Karpas-422 (cell line): ENCODE measurements at regions not wholly inside any gene's neighbourhood (a gene's known extent, or its start where the extent isn't known, plus 50 kb on each side); places are given as distances from the start of the nearest gene placed in this dataset.

Source experiments
- DNase-seq: peaks from one replicate; pipeline ENCODE4 v3.0.0-alpha.2; 2015
- H2AFZ ChIP-seq: fragments of 200-600 bp; sonication (generic); 2 replicates; pipeline ENCODE4 v1.6.1; 2014; ENCODE audit warnings: antibody characterized with exemption, low read length, mixed read lengths
- H3K27ac ChIP-seq: fragments of 200-600 bp; sonication (generic); 2 replicates; pipeline ENCODE4 v1.5.1; 2014; ENCODE audit warnings: mild to moderate bottlenecking, low read length, moderate library complexity
- H3K27me3 ChIP-seq: fragments of 200-600 bp; sonication (generic); 2 replicates; pipeline ENCODE4 v1.6.1; 2014; ENCODE audit warnings: low read length, mixed read lengths
- H3K36me3 ChIP-seq: fragments of 200-600 bp; sonication (generic); 2 replicates; pipeline ENCODE4 v1.6.1; 2014; ENCODE audit warnings: low read length, mixed read lengths; ENCODE audit not compliant: insufficient read depth
- H3K4me1 ChIP-seq: fragments of 200-600 bp; sonication (generic); 2 replicates; pipeline ENCODE4 v1.6.1; 2014; ENCODE audit warnings: mild to moderate bottlenecking, low read length, mixed read lengths
- H3K4me2 ChIP-seq: fragments of 200-600 bp; sonication (generic); 2 replicates; pipeline ENCODE4 v1.6.1; 2014; ENCODE audit warnings: low read length, low read depth, mild to moderate bottlenecking; ENCODE audit not compliant: poor library complexity, severe bottlenecking
- H3K4me3 ChIP-seq: fragments of 200-600 bp; sonication (generic); 2 replicates; pipeline ENCODE4 v1.5.1; 2014; ENCODE audit warnings: mild to moderate bottlenecking, antibody characterized with exemption, low read length, mixed read lengths
- H3K79me2 ChIP-seq: fragments of 200-600 bp; sonication (generic); 2 replicates; pipeline ENCODE4 v1.6.1; 2014; ENCODE audit warnings: mild to moderate bottlenecking, low read length, mixed read lengths
- H3K9ac ChIP-seq: fragments of 200-600 bp; sonication (generic); 2 replicates; pipeline ENCODE4 v1.6.0; 2014; ENCODE audit warnings: low read length
- H3K9me2 ChIP-seq: fragments of 200-600 bp; sonication (generic), shearing (Covaris generic); replicated peaks from 2 replicates; pipeline ENCODE4 v1.6.0; 2014; ENCODE audit warnings: mild to moderate bottlenecking, low read length, moderate library complexity; ENCODE audit not compliant: insufficient read depth
- H3K9me3 ChIP-seq: fragments of 300-700, 200-600 bp; sonication (generic); 2 replicates; pipeline ENCODE4 v1.6.1; 2014; ENCODE audit warnings: low read length, mixed read lengths
- H4K20me1 ChIP-seq: fragments of 200-600 bp; sonication (generic); 2 replicates; pipeline ENCODE4 v1.6.1; 2014; ENCODE audit warnings: mild to moderate bottlenecking, antibody characterized with exemption, low read length, low read depth; ENCODE audit not compliant: insufficient read depth

DNA sequence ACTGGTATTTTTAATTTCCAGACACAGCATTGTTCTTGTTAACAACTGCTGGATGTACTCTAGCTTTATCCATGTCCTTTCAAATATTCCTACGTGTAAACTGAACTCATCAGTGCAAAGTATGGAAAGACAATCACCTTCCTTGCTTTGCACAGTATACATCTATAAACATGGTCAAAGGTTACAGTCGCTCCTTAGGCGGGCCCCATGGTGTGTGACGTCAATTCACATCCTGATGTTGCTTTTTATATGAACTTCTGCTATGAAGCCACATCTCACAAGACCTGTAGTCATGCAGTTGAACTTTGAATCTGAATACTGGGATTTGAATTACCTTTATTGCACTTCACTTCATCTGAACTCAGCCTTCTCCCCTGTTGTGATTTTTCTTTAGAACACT is 447.6 kb upstream of the PSMD7 start:
- no peaks in the 10 kb centered on the region for H3K9me3 ChIP-seq
- H3K79me2 ChIP-seq, result no peaks in the 10 kb centered on the region
- H4K20me1 ChIP-seq, result no peaks in the 10 kb centered on the region
- no peak overlapping the region for H2AFZ ChIP-seq
- no peaks in the 10 kb centered on the region for H3K27me3 ChIP-seq
- H3K4me1 ChIP-seq, result no peaks in the 10 kb centered on the region
- H3K27ac ChIP-seq, result no peak overlapping the region
- no peak for DNase-seq
- no peaks in the 10 kb centered on the region for H3K9me2 ChIP-seq
- H3K4me3 ChIP-seq, result no peak overlapping the region
- no peaks in the 10 kb centered on the region for H3K36me3 ChIP-seq
- no peak overlapping the region for H3K9ac ChIP-seq
- no peak overlapping the region for H3K4me2 ChIP-seq

DNA sequence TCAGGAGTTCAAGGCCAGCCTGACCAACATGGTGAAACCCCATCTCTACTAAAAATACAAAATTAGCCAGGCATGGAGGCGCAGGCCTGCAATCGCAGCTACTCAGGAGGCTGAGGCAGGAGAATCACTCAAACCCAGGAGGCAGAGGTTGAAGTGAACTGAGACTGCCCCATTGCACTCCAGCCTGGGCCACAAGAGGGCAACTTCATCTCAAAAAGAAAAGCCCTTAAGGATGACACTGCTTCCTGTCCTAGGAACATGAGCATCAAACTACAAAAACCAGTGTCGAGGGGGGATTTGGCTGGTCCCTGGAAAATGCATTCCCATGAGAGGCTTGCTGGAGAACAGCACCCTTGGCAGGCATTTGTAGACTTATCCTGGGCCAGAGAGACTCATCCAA is 449.5 kb upstream of the PSMD7 start:
- no peak overlapping the region for H3K27ac ChIP-seq
- no peak overlapping the region for H3K4me3 ChIP-seq
- H3K27me3 ChIP-seq, result no peaks in the 10 kb centered on the region
- H3K4me2 ChIP-seq, result no peak overlapping the region
- peak; percentile 54 for DNase-seq
- no peaks in the 10 kb centered on the region for H3K36me3 ChIP-seq
- no peaks in the 10 kb centered on the region for H3K9me2 ChIP-seq
- no peaks in the 10 kb centered on the region for H3K4me1 ChIP-seq
- H4K20me1 ChIP-seq, result no peaks in the 10 kb centered on the region
- H3K79me2 ChIP-seq, result no peaks in the 10 kb centered on the region
- no peak overlapping the region for H2AFZ ChIP-seq
- no peak overlapping the region for H3K9ac ChIP-seq
- no peaks in the 10 kb centered on the region for H3K9me3 ChIP-seq

DNA sequence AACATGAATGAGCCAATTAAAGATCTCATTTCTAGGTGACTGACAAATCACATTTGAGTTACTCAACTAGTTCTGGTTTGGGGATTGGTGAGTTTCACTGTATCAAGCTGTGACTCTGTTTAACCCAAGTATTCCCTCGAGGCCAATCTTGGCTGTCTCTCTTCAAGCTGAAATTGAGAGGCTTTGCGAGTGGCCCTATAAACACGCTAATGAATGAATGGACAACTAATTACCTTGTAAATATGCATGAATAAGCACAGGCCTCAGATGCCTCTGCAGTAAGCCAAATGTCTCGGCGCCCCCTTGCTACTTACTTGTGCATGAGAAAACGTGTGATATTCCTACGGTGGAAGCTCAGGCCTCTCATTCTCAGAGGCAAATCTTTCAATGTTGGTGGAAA is 450.3 kb upstream of the PSMD7 start:
- Histone ChIP-seq H3K9me2 (no peaks in the 10 kb centered on the region), H3K27ac (no peak overlapping the region), H3K4me2 (no peak overlapping the region), H3K4me1 (no peaks in the 10 kb centered on the region), H2AFZ (no peak overlapping the region), H3K9ac (no peak overlapping the region), H3K9me3 (no peaks in the 10 kb centered on the region), H3K27me3 (no peaks in the 10 kb centered on the region), H3K36me3 (no peaks in the 10 kb centered on the region), H3K79me2 (no peaks in the 10 kb centered on the region), H3K4me3 (no peak overlapping the region), H4K20me1 (no peaks in the 10 kb centered on the region)
- no peak for DNase-seq

GRCh38 chr16:73846007-73846330 is 450.6 kb upstream of the PSMD7 start:
- Histone ChIP-seq H2AFZ (no peak overlapping the region), H3K4me2 (no peak overlapping the region), H3K9me3 (no peaks in the 10 kb centered on the region), H3K4me3 (no peak overlapping the region), H3K27me3 (no peaks in the 10 kb centered on the region), H3K4me1 (no peaks in the 10 kb centered on the region), H3K27ac (no peak overlapping the region), H3K9ac (no peak overlapping the region), H4K20me1 (no peaks in the 10 kb centered on the region), H3K36me3 (no peaks in the 10 kb centered on the region), H3K9me2 (no peaks in the 10 kb centered on the region), H3K79me2 (no peaks in the 10 kb centered on the region)
- DNase-seq, result no peak

DNA sequence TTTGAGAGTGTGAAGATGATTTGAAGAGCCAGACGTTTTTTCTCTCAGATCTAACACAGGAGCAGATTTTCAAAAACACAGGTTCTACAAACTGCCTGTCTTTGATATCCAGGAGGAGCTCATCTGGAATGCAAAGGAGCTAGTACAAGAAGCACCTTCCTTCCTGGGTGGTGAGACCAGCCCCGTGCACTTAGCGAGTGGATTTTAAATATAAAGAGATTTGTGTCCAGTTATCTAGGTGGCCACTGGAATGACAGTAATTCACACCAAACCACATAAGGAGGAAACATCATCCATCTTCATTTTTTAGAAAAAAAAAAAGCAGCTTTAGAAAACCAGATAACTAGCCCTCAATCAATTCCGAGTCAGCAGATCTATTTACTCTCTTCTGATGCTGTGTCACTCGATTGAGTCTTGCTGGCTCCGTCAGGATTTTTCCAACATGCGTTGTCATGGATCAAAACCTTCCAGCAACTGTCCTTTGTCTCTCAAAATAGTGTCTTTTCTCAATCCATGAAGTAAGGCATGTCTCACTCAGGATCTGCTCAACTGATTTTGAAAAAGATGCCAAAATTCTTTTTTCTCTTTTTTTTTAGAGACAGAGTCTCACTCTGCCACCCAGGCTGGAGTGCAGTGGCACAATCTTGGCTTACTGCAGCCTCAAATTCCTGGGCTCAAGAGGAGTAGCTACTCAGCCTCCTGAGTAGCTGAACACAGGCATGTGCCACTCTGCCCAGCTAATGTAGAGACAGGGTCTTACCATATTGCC is 451.2 kb upstream of the PSMD7 start:
- H4K20me1 ChIP-seq, result no peaks in the 10 kb centered on the region
- no peaks in the 10 kb centered on the region for H3K9me2 ChIP-seq
- no peaks in the 10 kb centered on the region for H3K36me3 ChIP-seq
- no peak overlapping the region for H3K9ac ChIP-seq
- H3K27ac ChIP-seq, result no peak overlapping the region
- no peaks in the 10 kb centered on the region for H3K27me3 ChIP-seq
- no peak overlapping the region for H3K4me2 ChIP-seq
- no peaks in the 10 kb centered on the region for H3K9me3 ChIP-seq
- no peaks in the 10 kb centered on the region for H3K79me2 ChIP-seq
- H2AFZ ChIP-seq, result no peak overlapping the region
- H3K4me1 ChIP-seq, result no peaks in the 10 kb centered on the region
- DNase-seq, result no peak
- no peak overlapping the region for H3K4me3 ChIP-seq

DNA sequence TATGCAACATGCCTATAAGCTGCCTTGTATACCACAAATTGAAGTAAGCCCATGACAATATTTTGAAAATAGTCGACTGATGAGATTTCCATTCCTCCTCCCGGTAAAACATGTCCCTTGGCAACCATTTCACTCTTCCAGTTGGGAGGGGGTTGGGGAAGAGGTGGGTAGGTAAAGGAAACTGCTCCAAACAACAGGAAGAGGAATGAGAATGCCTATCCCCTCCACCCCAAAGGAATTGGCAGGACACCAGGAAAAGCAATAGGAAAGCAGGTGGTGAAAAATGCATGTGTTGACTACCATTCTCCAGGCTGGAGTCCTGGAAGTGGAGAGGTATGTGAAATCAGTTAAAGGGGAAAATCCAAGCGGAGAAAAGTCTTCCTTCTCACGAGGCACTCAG is 455.9 kb upstream of the PSMD7 start:
- Histone ChIP-seq H3K36me3 (no peaks in the 10 kb centered on the region), H3K9me2 (no peaks in the 10 kb centered on the region), H2AFZ (no peak overlapping the region), H3K27me3 (no peaks in the 10 kb centered on the region), H3K27ac (no peak overlapping the region), H3K79me2 (no peaks in the 10 kb centered on the region), H3K4me3 (no peak overlapping the region), H3K9ac (no peak overlapping the region), H3K4me1 (no peaks in the 10 kb centered on the region), H4K20me1 (no peaks in the 10 kb centered on the region), H3K9me3 (no peaks in the 10 kb centered on the region), H3K4me2 (no peak overlapping the region)
- no peak for DNase-seq

DNA sequence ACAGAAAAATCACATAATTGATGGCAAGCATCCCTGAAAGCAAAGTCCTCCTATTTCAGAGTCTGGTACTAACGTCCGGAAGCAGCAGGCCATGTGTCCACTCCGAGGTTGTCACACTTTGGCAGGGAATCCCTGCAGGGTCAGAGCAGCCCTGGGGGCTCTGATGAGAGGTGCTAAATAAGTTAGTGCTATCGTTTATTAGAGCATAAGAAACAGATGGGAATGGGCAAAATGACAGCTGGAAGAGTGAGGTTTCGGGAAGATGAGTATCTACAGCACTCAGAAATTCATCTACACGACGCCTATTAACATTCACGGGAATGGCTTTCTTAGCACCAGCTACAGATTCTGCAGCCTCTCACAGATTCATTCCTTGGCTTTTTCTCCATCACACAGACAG is 465.4 kb upstream of the PSMD7 start:
- Histone ChIP-seq H4K20me1 (no peaks in the 10 kb centered on the region), H3K4me3 (no peak overlapping the region), H3K9me2 (no peaks in the 10 kb centered on the region), H3K36me3 (no peaks in the 10 kb centered on the region), H3K9me3 (no peaks in the 10 kb centered on the region), H3K27ac (no peak overlapping the region), H3K27me3 (no peaks in the 10 kb centered on the region), H2AFZ (no peak overlapping the region), H3K79me2 (no peaks in the 10 kb centered on the region), H3K9ac (no peak overlapping the region), H3K4me1 (no peaks in the 10 kb centered on the region), H3K4me2 (no peak overlapping the region)
- no peak for DNase-seq

GRCh38 chr16:73823205-73823849 is 473.3 kb upstream of the PSMD7 start:
- Histone ChIP-seq H3K9me3 (no peaks in the 10 kb centered on the region), H3K9me2 (no peaks in the 10 kb centered on the region), H2AFZ (no peak overlapping the region), H3K4me2 (no peak overlapping the region), H3K9ac (no peak overlapping the region), H3K27me3 (no peaks in the 10 kb centered on the region), H3K79me2 (no peaks in the 10 kb centered on the region), H3K4me3 (no peak overlapping the region), H3K4me1 (no peaks in the 10 kb centered on the region), H3K27ac (no peak overlapping the region), H3K36me3 (no peaks in the 10 kb centered on the region), H4K20me1 (no peaks in the 10 kb centered on the region)
- DNase-seq, result no peak
